Ishikawa (cell line): ENCODE measurements at regions not wholly inside any gene's neighbourhood (a gene's known extent, or its start where the extent isn't known, plus 50 kb on each side); places are given as distances from the start of the nearest gene placed in this dataset.

ENCODE experiments used
- CEBPB ChIP-seq: IDR thresholded peaks from 2 replicates; pipeline ENCODE4 v1.6.1; 2012
- CREB1 ChIP-seq: IDR thresholded peaks from 2 replicates; pipeline ENCODE4 v1.6.1; 2012; ENCODE audit warnings: low read depth
- EGR1 ChIP-seq: IDR thresholded peaks from 2 replicates; pipeline ENCODE4 v1.6.1; 2012
- EP300 ChIP-seq: IDR thresholded peaks from 2 replicates; pipeline ENCODE4 v1.6.1; 2012; ENCODE audit warnings: borderline replicate concordance
- FOXM1 ChIP-seq: IDR thresholded peaks from 2 replicates; pipeline ENCODE4 v1.6.1; 2012; ENCODE audit warnings: low read depth, borderline replicate concordance
- NFIC ChIP-seq: IDR thresholded peaks from 2 replicates; pipeline ENCODE4 v1.6.1; 2012
- RAD21 ChIP-seq: IDR thresholded peaks from 2 replicates; pipeline ENCODE4 v1.6.1; 2012; ENCODE audit warnings: low read depth
- TAF1 ChIP-seq: IDR thresholded peaks from 2 replicates; pipeline ENCODE4 v1.6.1; 2012; ENCODE audit warnings: low read depth, mild to moderate bottlenecking
- TCF12 ChIP-seq: IDR thresholded peaks from 2 replicates; pipeline ENCODE4 v1.6.1; 2012; ENCODE audit warnings: low read depth
- TEAD4 ChIP-seq: IDR thresholded peaks from 2 replicates; pipeline ENCODE4 v1.6.1; 2012
- YY1 ChIP-seq: IDR thresholded peaks from 2 replicates; pipeline ENCODE4 v1.6.1; 2012; ENCODE audit warnings: low read depth
- ZBTB7A ChIP-seq: IDR thresholded peaks from 2 replicates; pipeline ENCODE4 v1.6.1; 2012; ENCODE audit warnings: low read depth
- TF ChIP-seq, protein P1 (sequence below): IDR thresholded peaks from 2 replicates; pipeline ENCODE4 v1.6.1; 2012
- TF ChIP-seq, protein P2 (sequence below): IDR thresholded peaks from 2 replicates; pipeline ENCODE4 v1.6.1; 2012; ENCODE audit warnings: low read depth, mild to moderate bottlenecking
- TF ChIP-seq, protein P3 (sequence below): IDR thresholded peaks from 2 replicates; pipeline ENCODE4 v1.6.1; 2012

DNA sequence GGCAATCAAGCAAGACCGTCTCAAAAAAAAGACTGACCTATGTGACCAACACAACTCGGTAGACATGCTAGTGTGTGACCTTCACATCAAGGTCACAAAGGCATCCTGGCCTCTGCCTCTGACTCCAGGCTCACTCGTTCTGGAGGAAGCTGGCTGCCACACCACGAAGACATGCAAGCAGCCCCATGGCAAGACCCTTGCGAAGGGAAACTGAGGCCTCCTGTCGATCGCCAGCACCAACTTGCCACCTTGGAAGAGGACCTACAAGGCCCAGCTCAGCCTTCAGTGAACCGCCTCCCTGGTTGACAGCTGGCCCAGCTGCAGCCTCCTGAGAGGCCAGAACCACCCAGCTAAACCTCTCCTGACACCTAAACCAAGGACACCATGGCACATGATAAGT is 79.3 kb upstream of the ASAP2 start:
- TF ChIP-seq YY1 (no peak), CEBPB (no peak), FOXM1 (no peak), NFIC (no peak), TAF1 (no peak), CREB1 (no peak), EP300 (no peak), ZBTB7A (no peak), TCF12 (no peak), TEAD4 (no peak), EGR1 (no peak), RAD21 (no peak)
- TF ChIP-seq, protein P1, sequence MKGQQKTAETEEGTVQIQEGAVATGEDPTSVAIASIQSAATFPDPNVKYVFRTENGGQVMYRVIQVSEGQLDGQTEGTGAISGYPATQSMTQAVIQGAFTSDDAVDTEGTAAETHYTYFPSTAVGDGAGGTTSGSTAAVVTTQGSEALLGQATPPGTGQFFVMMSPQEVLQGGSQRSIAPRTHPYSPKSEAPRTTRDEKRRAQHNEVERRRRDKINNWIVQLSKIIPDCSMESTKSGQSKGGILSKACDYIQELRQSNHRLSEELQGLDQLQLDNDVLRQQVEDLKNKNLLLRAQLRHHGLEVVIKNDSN, result no peak
- TF ChIP-seq, protein P2, sequence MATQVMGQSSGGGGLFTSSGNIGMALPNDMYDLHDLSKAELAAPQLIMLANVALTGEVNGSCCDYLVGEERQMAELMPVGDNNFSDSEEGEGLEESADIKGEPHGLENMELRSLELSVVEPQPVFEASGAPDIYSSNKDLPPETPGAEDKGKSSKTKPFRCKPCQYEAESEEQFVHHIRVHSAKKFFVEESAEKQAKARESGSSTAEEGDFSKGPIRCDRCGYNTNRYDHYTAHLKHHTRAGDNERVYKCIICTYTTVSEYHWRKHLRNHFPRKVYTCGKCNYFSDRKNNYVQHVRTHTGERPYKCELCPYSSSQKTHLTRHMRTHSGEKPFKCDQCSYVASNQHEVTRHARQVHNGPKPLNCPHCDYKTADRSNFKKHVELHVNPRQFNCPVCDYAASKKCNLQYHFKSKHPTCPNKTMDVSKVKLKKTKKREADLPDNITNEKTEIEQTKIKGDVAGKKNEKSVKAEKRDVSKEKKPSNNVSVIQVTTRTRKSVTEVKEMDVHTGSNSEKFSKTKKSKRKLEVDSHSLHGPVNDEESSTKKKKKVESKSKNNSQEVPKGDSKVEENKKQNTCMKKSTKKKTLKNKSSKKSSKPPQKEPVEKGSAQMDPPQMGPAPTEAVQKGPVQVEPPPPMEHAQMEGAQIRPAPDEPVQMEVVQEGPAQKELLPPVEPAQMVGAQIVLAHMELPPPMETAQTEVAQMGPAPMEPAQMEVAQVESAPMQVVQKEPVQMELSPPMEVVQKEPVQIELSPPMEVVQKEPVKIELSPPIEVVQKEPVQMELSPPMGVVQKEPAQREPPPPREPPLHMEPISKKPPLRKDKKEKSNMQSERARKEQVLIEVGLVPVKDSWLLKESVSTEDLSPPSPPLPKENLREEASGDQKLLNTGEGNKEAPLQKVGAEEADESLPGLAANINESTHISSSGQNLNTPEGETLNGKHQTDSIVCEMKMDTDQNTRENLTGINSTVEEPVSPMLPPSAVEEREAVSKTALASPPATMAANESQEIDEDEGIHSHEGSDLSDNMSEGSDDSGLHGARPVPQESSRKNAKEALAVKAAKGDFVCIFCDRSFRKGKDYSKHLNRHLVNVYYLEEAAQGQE, result no peak
- TF ChIP-seq, protein P3, sequence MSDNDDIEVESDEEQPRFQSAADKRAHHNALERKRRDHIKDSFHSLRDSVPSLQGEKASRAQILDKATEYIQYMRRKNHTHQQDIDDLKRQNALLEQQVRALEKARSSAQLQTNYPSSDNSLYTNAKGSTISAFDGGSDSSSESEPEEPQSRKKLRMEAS, result no peak

DNA sequence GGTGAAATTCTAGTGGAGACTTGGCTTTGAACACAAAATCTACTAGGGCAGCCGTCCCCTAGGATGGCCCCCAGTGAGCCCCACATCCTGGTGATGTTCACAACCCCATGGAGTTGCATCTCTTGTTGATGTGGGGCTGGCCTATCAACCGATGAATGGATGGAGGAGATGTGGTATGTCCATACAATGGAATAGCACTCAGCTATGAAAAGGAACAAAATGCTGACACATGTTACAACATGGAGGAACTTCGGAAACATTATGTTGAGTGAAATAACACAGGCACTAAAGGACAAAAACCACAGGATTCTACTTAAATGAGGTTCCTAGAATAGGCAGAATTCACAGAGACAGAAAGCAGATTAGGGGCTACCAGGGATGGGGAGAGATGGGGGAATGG is 80.1 kb upstream of the ASAP2 start:
- TF ChIP-seq, protein P1, result no peak
- TF ChIP-seq NFIC, result no peak
- TF ChIP-seq CEBPB, result no peak
- no peak for TF ChIP-seq TCF12
- TF ChIP-seq, protein P3, result no peak
- no peak for TF ChIP-seq EP300
- TF ChIP-seq CREB1, result no peak
- no peak for TF ChIP-seq EGR1
- no peak for TF ChIP-seq TAF1

DNA sequence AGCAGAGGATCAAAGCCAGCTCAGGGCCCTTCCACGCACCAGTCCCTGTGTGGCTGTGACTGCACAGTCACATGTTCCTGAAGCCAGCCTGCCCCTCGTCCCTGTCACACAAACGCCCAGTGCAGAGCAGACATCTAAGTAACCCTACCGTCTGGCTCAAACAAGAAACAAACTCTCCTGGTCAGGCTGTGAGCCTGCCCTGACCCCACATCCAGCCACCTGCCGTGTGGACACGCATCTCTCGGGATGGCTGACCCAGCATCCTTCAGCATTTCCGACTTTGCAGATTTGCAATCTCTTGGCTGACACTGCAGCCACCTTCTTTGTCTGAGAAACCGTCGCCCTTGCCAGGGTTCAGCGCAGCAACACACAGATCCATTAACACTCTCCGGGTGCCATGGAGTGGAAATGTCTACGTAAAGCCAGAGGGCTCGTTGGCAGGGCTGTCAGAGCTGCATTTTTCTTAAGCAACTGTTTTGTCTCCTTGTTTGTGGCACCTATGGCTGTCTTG is 82.3 kb upstream of the ASAP2 start:
- TF ChIP-seq YY1 (no peak), NFIC (no peak), TEAD4 (no peak), FOXM1 (no peak), RAD21 (no peak), CREB1 (no peak), TAF1 (no peak), EP300 (no peak)
- TF ChIP-seq, protein P3, result no peak

DNA sequence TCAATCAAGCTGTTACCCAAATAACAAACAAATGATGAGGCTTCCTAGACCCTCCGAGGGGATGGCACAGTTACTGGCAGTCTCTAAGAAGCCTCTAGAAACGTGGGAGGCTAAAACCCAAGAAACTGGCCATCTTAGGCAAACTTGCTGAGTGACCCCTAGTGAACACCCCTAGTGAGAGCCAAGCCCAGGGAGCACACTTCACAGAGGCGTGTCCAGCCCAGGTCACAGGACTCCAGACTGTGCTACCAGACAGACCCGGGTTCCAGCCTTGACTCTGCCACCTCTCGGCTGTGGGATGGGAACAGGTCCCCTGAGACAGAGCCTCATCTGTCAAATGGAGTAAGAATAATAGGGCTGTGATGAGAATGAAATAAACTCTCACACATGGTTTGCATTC is 83.5 kb upstream of the ASAP2 start:
- TF ChIP-seq, protein P2, result no peak
- TF ChIP-seq EP300, result no peak
- TF ChIP-seq TAF1, result no peak
- no peak for TF ChIP-seq CREB1

DNA sequence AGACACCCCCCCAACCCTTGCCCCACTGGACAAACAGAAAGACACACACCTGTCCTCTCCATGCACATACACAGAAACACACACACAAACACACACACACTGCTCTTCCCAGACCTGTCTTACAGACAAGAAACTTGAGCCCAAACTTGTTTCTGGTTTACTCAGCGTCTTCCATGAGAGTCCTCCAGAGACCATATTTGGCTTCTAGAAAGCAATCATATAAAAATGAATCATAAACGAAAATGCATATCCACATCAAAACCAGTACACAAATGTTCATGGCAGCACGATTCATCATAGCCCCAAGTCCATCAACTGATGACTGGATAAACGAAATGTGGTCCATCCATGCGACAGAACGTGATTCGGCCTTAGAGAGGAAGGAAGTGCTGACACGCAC is 84.2 kb upstream of the ASAP2 start:
- TF ChIP-seq TAF1 (no peak), ZBTB7A (no peak), RAD21 (no peak), EP300 (no peak), EGR1 (no peak), CEBPB (no peak), YY1 (no peak), TEAD4 (no peak), FOXM1 (no peak), TCF12 (no peak), NFIC (no peak), CREB1 (no peak)
- TF ChIP-seq, protein P1, result no peak
- TF ChIP-seq, protein P3, result no peak
- TF ChIP-seq, protein P2, result no peak
